ENCODE measurements at regions not wholly inside any gene's neighbourhood (a gene's known extent, or its start where the extent isn't known, plus 50 kb on each side); places are given as distances from the start of the nearest gene placed in this dataset.

DNA sequence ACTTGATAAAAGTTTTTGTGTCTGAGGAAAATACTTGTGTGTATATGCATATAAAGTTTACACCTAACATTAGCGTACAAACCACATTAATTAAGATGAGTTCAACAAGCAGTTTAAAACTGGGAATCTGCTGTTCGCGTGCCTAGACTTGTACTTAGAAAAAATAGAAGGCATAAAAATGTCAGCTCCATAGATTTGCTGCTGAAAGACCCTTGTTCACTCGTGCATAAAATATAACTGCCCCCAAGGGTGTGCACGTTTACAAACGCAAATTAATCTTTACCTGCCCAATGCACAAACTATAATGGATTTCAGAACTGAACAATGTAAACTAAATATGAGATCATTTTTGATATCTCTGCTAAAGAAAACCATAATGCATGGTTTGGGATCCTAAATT is 392.3 kb upstream of the ADGRL2 start:
- Mint-ChIP-seq H3K27ac (no peak overlapping the region), H3K9me3 (ENCODE audit: low read depth) (no peaks in the 10 kb centered on the region), H3K36me3 (ENCODE audit: insufficient read depth) (no peaks in the 10 kb centered on the region), H3K4me1 (ENCODE audit: low read depth) (peaks cover 7% of the 10 kb centered on the region), H3K27me3 (no peaks in the 10 kb centered on the region), H3K4me3 (ENCODE audit: low read depth) (no peak overlapping the region)
- no peak for DNase-seq (ENCODE audit: low spot score, unreplicated experiment)
- TF ChIP-seq, protein P1, sequence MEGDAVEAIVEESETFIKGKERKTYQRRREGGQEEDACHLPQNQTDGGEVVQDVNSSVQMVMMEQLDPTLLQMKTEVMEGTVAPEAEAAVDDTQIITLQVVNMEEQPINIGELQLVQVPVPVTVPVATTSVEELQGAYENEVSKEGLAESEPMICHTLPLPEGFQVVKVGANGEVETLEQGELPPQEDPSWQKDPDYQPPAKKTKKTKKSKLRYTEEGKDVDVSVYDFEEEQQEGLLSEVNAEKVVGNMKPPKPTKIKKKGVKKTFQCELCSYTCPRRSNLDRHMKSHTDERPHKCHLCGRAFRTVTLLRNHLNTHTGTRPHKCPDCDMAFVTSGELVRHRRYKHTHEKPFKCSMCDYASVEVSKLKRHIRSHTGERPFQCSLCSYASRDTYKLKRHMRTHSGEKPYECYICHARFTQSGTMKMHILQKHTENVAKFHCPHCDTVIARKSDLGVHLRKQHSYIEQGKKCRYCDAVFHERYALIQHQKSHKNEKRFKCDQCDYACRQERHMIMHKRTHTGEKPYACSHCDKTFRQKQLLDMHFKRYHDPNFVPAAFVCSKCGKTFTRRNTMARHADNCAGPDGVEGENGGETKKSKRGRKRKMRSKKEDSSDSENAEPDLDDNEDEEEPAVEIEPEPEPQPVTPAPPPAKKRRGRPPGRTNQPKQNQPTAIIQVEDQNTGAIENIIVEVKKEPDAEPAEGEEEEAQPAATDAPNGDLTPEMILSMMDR (IDR thresholded peaks at IDR 0.05; ENCODE audit: unreplicated experiment), result no peak

DNA sequence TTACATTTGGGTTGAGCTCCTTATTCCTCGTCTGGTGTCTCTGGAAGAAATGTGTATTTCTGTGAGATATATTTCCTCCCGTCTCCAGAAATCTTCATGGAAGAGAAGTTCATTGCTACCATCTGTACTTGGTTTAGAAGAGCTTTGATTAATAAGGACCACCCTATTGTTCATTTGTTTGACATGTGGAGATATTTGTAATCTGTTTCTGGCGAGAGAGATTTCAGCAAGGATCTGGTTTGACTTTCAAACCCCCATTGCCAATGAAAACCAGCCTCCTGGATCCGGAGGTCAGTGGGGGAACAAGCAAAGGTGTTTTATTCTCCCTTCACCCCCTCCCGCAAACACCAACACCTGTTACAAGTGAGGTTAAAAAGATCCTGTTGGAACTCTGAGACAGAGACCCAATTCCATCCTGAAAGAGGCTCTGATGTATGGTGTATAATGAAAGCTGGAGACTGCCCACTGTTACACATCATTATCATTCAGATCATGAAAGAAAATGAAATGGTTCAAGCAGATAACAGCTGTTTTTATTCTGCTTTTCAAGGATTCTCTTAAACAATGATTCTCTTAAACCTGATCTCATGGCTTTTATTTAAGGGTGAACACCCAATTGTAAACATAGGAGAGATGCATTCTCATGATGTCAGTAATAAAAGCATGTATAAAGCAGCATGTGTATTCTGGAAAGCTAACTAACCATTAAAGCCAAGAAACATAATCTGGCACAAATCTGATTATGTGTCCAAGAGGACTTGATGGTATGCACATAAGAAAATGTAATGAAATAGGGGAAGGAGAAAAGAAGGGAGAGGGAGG is 393.5 kb upstream of the ADGRL2 start:
- DNase-seq (ENCODE audit: low spot score, unreplicated experiment), result no peak
- Mint-ChIP-seq H3K9me3 (ENCODE audit: low read depth) (no peaks in the 10 kb centered on the region), H3K4me1 (ENCODE audit: low read depth) (peaks cover 7% of the 10 kb centered on the region), H3K27me3 (no peaks in the 10 kb centered on the region), H3K4me3 (ENCODE audit: low read depth) (no peak overlapping the region), H3K27ac (peak overlapping the region; percentile 23), H3K36me3 (ENCODE audit: insufficient read depth) (no peaks in the 10 kb centered on the region)
- TF ChIP-seq, protein P1 (IDR thresholded peaks at IDR 0.05; ENCODE audit: unreplicated experiment), result no peak

DNA sequence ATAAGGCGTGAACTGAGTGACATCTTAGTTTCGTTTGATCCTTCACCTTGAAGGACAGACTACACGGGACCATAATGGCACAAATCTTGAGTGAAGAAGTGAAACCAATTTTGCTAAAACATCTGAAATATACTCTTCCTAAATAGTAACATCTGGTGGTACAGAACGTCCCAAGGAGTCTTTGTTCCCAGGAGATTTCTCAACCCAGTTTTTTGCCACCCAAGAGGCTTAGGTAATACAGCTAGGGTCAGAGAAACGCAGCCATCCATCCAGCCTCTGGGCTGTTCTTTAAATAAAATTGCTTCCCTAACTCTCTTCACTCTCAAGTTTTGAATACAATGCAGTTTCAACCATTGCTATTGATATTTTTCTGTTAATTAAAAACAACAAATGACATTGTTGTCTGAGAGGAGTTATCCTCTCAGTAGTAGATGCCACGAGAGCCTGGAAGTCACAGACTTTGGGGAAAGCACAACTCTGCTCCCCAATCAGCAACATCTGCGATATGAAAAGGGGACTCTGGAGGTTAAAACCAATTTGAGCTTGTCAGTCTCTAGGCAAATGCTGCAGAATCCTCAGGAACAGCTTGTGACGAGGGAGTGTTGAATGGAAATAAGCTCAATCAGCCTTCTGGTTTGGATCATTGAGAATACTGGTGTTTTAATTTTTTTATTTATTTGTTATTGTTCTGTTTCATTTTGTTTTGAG is 394.3 kb upstream of the ADGRL2 start:
- H3K36me3 Mint-ChIP-seq (ENCODE audit: insufficient read depth), result no peaks in the 10 kb centered on the region
- H3K4me1 Mint-ChIP-seq (ENCODE audit: low read depth), result peaks cover 7% of the 10 kb centered on the region
- no peaks in the 10 kb centered on the region for H3K27me3 Mint-ChIP-seq
- DNase-seq (ENCODE audit: low spot score, unreplicated experiment), result no peak
- H3K27ac Mint-ChIP-seq, result no peak overlapping the region
- no peaks in the 10 kb centered on the region for H3K9me3 Mint-ChIP-seq (ENCODE audit: low read depth)
- H3K4me3 Mint-ChIP-seq (ENCODE audit: low read depth), result no peak overlapping the region
- TF ChIP-seq, protein P1 (IDR thresholded peaks at IDR 0.05; ENCODE audit: unreplicated experiment), result no peak

DNA sequence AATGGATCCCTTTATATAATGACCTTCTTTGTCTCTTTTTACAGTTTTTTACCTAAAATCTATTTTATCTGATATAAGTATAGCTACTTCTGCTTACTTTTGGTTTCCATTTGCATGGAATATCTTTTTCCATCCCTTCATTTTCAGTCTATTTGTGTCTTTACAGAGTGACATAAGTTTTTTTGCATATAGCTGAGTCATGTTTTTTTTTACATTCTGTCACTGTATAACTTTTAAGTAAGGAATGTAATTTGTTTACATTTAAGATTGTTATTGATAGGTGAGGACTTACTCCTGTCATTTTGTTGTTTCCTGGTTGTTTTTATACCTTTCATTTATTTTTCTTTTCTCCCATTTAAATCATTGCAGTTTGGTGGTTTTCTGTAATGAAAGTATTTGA is 402.7 kb upstream of the ADGRL2 start:
- H3K4me3 Mint-ChIP-seq (ENCODE audit: low read depth), result no peak overlapping the region
- peaks cover 11% of the 10 kb centered on the region for H3K9me3 Mint-ChIP-seq (ENCODE audit: low read depth)
- DNase-seq (ENCODE audit: low spot score, unreplicated experiment), result no peak
- TF ChIP-seq, protein P1 (IDR thresholded peaks at IDR 0.05; ENCODE audit: unreplicated experiment), result no peak
- H3K4me1 Mint-ChIP-seq (ENCODE audit: low read depth), result no peaks in the 10 kb centered on the region
- H3K27ac Mint-ChIP-seq, result no peak overlapping the region
- H3K36me3 Mint-ChIP-seq (ENCODE audit: insufficient read depth), result no peaks in the 10 kb centered on the region
- H3K27me3 Mint-ChIP-seq, result no peaks in the 10 kb centered on the region

DNA sequence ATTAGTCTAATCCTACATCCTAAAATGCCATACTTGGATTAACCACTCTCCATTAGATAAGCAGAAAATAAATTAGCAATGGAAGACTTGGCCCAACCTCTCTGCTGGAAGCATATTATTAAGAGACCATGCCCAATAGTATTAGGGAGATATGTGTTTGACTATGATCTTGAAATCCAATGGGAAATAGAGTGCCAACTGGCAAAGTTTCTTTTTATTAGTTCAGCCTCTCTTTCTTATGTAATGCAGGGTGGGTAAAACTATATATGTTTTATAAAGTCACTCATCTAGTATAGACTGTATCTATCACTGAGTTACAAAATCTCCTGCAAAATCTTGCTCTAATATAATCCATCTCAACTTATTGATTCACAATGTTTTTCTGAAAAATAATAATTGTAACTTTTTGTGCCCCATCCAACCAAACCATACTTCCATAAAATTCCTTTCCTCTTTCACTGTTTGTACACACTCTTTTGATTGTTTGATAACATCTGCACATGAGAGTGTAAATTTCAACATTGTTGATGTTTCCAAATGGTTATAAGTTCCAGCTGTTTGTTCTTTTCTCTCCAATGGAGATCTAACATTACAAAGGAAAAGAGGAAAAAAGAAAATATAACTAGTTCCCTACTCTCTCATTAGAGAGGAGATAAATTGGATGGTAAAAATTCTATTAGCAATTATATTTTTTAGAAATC is 408.1 kb upstream of the ADGRL2 start:
- H3K27ac Mint-ChIP-seq, result no peak overlapping the region
- peaks cover 2% of the 10 kb centered on the region for H3K4me1 Mint-ChIP-seq (ENCODE audit: low read depth)
- H3K9me3 Mint-ChIP-seq (ENCODE audit: low read depth), result no peaks in the 10 kb centered on the region
- TF ChIP-seq, protein P1 (IDR thresholded peaks at IDR 0.05; ENCODE audit: unreplicated experiment), result no peak
- no peak overlapping the region for H3K4me3 Mint-ChIP-seq (ENCODE audit: low read depth)
- DNase-seq (ENCODE audit: low spot score, unreplicated experiment), result no peak
- H3K36me3 Mint-ChIP-seq (ENCODE audit: insufficient read depth), result no peaks in the 10 kb centered on the region
- H3K27me3 Mint-ChIP-seq, result no peaks in the 10 kb centered on the region
